IMR-90 (cell line): ENCODE measurements at regions not wholly inside any gene's neighbourhood (a gene's known extent, or its start where the extent isn't known, plus 50 kb on each side); places are given as distances from the start of the nearest gene placed in this dataset.

Experiments used
- BHLHE40 ChIP-seq: fragments of 150-350 bp; IDR thresholded peaks from 2 replicates; pipeline ENCODE4 v1.6.1; 2016; ENCODE audit warnings: mild to moderate bottlenecking, low read depth, low read length
- CTCF ChIP-seq: conservative IDR thresholded peaks from 2 replicates; pipeline ENCODE4 v1.5.1; 2012; ENCODE audit warnings: mild to moderate bottlenecking, low read depth, low read length, improper control_type of control experiment
- POLR2A ChIP-seq: IDR thresholded peaks from 2 replicates; pipeline ENCODE4 v1.6.1; 2012; ENCODE audit warnings: mild to moderate bottlenecking, low read depth, low read length

GRCh38 chr1:199029855-199030254 is 391.0 kb downstream of the PTPRC start:
- TF ChIP-seq POLR2A (no peak), CTCF (no peak), BHLHE40 (no peak)
